ENCODE measurements at regions not wholly inside any gene's neighbourhood (a gene's known extent, or its start where the extent isn't known, plus 50 kb on each side); places are given as distances from the start of the nearest gene placed in this dataset.

DNA sequence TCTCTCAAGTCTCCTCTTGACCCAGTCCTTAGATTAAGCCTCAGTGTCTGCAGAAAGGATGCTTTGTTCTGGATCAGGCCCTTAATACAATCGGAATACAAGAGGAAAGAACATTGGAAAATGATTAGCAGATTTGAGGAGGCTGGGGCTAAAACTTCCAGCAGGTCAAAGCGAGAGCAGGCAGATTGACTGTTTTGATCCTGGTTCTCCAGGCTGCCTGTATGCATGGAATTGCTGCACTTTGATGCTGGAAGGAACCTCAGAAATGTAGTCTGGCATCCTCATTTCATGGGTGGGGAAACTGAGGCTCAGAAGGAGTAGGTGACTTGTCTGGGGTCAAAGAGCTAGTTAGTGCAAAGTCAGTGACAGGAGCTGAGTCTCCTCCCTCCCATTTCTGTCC, 202.8 kb downstream of the EMX2 start:
- no peak overlapping the region for H2AK5ac ChIP-seq (ENCODE audit: low read length, severe bottlenecking)
- H2BK15ac ChIP-seq (ENCODE audit: low read depth, poor library complexity, severe bottlenecking), result no peak overlapping the region
- no peak overlapping the region for H2BK5ac ChIP-seq (ENCODE audit: low read depth, low read length, poor library complexity, severe bottlenecking)
- no peak for DNase-seq
- H3K4me1 ChIP-seq (ENCODE audit: control insufficient read depth, insufficient read depth, low read depth, low read length), result no peaks in the 10 kb centered on the region
- no peak overlapping the region for H3K14ac ChIP-seq (ENCODE audit: low read length in 2 of 2)
- peaks cover 4% of the 10 kb centered on the region for H3K9me3 ChIP-seq (ENCODE audit: control insufficient read depth, low read length)
- 76% methylated on average over 2 of the region's 2 CpGs for WGBS
- no peak overlapping the region for H3K4me2 ChIP-seq (ENCODE audit: low read length, poor library complexity, severe bottlenecking)
- H3K9ac ChIP-seq (ENCODE audit: low read length), result no peak overlapping the region
- H2BK120ac ChIP-seq (ENCODE audit: low read depth, low read length), result no peak overlapping the region
- no peaks in the 10 kb centered on the region for H3K79me1 ChIP-seq (replicated peaks; ENCODE audit: low read length, poor library complexity, severe bottlenecking)
- H3K18ac ChIP-seq (ENCODE audit: low read depth in 1 of 2, low read length in 2 of 2), result no peak overlapping the region
- H3K36me3 ChIP-seq (ENCODE audit: control insufficient read depth in 1 of 2, insufficient read depth in 2 of 2, low read depth in 1 of 2, low read length in 2 of 2), result no peaks in the 10 kb centered on the region
- no peak overlapping the region for H4K8ac ChIP-seq (ENCODE audit: low read length)
- no peak overlapping the region for H3K23ac ChIP-seq (ENCODE audit: low read length in 2 of 2)
- no peak overlapping the region for H3K4ac ChIP-seq (ENCODE audit: low read depth in 1 of 2, low read length in 2 of 2)
- no peak overlapping the region for H3K4me3 ChIP-seq (ENCODE audit: insufficient read depth in 1 of 2, low read depth in 1 of 2, low read length in 2 of 2)
- H3K27me3 ChIP-seq (ENCODE audit: control insufficient read depth in 1 of 2, insufficient read depth in 1 of 2, low read length in 2 of 2), result peaks cover 0 to 36% of the 10 kb centered on the region in 2 experiments
- H2AFZ ChIP-seq (ENCODE audit: low read depth, low read length), result no peak overlapping the region
- H4K91ac ChIP-seq (ENCODE audit: low read length), result no peak overlapping the region
- H3K27ac ChIP-seq (ENCODE audit: low read length, poor library complexity, severe bottlenecking), result no peak overlapping the region
- no peak overlapping the region for H2BK12ac ChIP-seq (ENCODE audit: low read length in 2 of 2)

DNA sequence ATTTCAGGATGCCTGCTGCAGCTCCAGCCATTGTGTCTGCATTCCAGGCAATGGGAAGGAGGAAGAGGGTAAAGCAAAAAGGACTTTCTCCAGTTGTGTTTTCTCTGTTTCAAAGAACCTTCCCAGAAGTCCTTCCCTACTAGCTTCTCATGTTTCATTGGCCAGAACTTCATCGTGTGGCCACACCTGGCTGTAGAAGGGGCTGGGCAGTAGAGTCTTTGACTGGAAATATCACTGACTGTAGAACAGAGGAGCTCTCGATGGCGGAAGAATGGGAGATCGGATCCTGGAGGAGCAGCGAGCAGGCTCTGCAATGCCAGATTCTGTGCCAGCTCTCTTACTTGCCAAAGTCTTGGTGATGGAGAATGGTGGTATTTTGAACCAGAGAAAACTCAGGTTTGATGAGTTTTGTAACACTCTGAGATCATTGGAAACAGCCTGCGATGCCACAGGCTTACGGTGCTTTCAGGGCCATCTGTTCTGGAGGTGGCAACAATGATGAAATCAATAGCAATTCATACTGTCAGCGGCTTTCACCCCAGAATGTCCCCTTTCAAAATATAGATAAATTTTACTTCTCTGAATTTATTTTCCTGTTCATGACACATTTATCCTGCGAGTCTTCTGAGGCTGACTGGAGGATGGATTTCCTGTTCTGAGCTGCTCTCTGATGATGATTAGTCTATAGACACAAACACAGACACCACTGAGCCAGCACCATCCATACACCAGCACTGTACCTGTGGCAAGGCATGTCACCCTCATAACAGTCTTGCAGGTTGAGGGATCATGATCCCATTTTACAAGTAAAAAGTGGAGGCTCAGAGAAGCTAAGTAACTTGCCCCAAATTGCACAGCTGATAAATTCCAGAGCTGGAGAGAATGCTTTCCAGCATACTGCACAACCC, 204.2 kb downstream of the EMX2 start:
- DNase-seq, result no peak
- Histone ChIP-seq H3K27ac (ENCODE audit: low read length, poor library complexity, severe bottlenecking) (no peak overlapping the region), H2BK5ac (ENCODE audit: low read depth, low read length, poor library complexity, severe bottlenecking) (no peak overlapping the region), H3K4me1 (ENCODE audit: control insufficient read depth, insufficient read depth, low read depth, low read length) (no peaks in the 10 kb centered on the region), H2BK12ac (ENCODE audit: low read length in 2 of 2) (no peak overlapping the region), H2BK120ac (ENCODE audit: low read depth, low read length) (no peak overlapping the region), H2BK15ac (ENCODE audit: low read depth, poor library complexity, severe bottlenecking) (no peak overlapping the region), H3K4me3 (ENCODE audit: insufficient read depth in 1 of 2, low read depth in 1 of 2, low read length in 2 of 2) (no peak overlapping the region), H2AFZ (ENCODE audit: low read depth, low read length) (no peak overlapping the region), H3K9ac (ENCODE audit: low read length) (no peak overlapping the region), H3K14ac (ENCODE audit: low read length in 2 of 2) (no peak overlapping the region), H3K23ac (ENCODE audit: low read length in 2 of 2) (no peak overlapping the region), H2AK5ac (ENCODE audit: low read length, severe bottlenecking) (no peak overlapping the region), H3K79me1 (replicated peaks; ENCODE audit: low read length, poor library complexity, severe bottlenecking) (no peaks in the 10 kb centered on the region), H4K91ac (ENCODE audit: low read length) (no peak overlapping the region), H3K36me3 (ENCODE audit: control insufficient read depth in 1 of 2, insufficient read depth in 2 of 2, low read depth in 1 of 2, low read length in 2 of 2) (no peaks in the 10 kb centered on the region), H3K4ac (ENCODE audit: low read depth in 1 of 2, low read length in 2 of 2) (no peak overlapping the region), H3K9me3 (ENCODE audit: control insufficient read depth, low read length) (peaks cover 4% of the 10 kb centered on the region), H4K8ac (ENCODE audit: low read length) (no peak overlapping the region), H3K4me2 (ENCODE audit: low read length, poor library complexity, severe bottlenecking) (no peak overlapping the region), H3K18ac (ENCODE audit: low read depth in 1 of 2, low read length in 2 of 2) (no peak overlapping the region), H3K27me3 (ENCODE audit: control insufficient read depth in 1 of 2, insufficient read depth in 1 of 2, low read length in 2 of 2) (peaks cover 0 to 36% of the 10 kb centered on the region in 2 experiments)
- 90% methylated on average over 8 of the region's 9 CpGs for WGBS

DNA sequence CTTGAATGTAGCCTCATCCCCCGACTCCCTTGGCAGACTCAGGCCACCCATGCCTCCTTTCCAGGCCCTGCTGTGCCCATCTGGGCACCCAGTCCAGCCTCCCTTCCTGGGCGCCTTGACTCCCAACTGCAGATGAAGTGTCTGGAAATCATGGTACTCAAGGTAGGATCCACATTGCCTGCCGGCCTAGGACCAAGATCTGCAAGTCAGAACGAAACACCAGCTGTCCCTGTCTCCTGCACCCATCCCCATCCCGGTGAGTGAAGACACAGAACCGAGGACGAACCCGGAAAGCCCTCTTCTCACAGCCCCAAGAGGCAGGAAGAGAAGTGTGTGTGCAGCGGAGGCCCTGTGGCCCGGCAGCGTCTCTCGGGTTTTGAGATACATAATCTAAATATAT, 205.1 kb downstream of the EMX2 start:
- peaks cover 0 to 32% of the 10 kb centered on the region in 2 experiments for H3K27me3 ChIP-seq (ENCODE audit: control insufficient read depth in 1 of 2, insufficient read depth in 1 of 2, low read length in 2 of 2)
- DNase-seq, result no peak

DNA sequence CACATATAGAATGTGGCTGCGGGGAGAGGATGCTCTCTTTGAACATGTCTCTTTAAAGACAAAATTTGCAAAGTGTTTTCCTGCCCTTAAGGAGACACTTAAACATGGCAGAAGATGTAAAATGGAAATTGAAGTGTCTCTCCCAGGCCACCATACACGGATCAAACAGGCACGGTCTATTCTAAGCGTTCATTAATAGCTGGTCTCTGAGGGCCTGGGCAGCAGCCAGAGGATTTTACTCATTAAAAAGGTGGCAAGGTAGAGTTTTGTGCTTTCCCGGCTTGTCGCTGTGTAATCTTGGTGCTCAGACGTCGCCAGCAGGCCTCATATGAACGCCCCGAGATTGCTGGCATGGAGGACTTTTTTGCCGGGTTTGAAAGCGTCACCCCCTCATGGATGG, 205.5 kb downstream of the EMX2 start:
- no peak overlapping the region for H2BK5ac ChIP-seq (ENCODE audit: low read depth, low read length, poor library complexity, severe bottlenecking)
- no peak for DNase-seq

More for the DNA sequence above, 205.1 kb downstream of the EMX2 start:
- Histone ChIP-seq H2BK12ac (ENCODE audit: low read length in 2 of 2) (no peak overlapping the region), H3K36me3 (ENCODE audit: control insufficient read depth in 1 of 2, insufficient read depth in 2 of 2, low read depth in 1 of 2, low read length in 2 of 2) (no peaks in the 10 kb centered on the region), H3K14ac (ENCODE audit: low read length in 2 of 2) (no peak overlapping the region), H3K79me1 (replicated peaks; ENCODE audit: low read length, poor library complexity, severe bottlenecking) (no peaks in the 10 kb centered on the region), H3K4ac (ENCODE audit: low read depth in 1 of 2, low read length in 2 of 2) (no peak overlapping the region), H3K18ac (ENCODE audit: low read depth in 1 of 2, low read length in 2 of 2) (no peak overlapping the region), H2AK5ac (ENCODE audit: low read length, severe bottlenecking) (no peak overlapping the region), H4K91ac (ENCODE audit: low read length) (no peak overlapping the region), H2BK120ac (ENCODE audit: low read depth, low read length) (no peak overlapping the region), H3K9ac (ENCODE audit: low read length) (no peak overlapping the region), H2BK15ac (ENCODE audit: low read depth, poor library complexity, severe bottlenecking) (no peak overlapping the region), H3K23ac (ENCODE audit: low read length in 2 of 2) (no peak overlapping the region), H3K4me1 (ENCODE audit: control insufficient read depth, insufficient read depth, low read depth, low read length) (no peaks in the 10 kb centered on the region), H3K27ac (ENCODE audit: low read length, poor library complexity, severe bottlenecking) (no peak overlapping the region), H4K8ac (ENCODE audit: low read length) (no peak overlapping the region), H2AFZ (ENCODE audit: low read depth, low read length) (no peak overlapping the region), H3K4me2 (ENCODE audit: low read length, poor library complexity, severe bottlenecking) (no peak overlapping the region), H3K9me3 (ENCODE audit: control insufficient read depth, low read length) (peaks cover 4% of the 10 kb centered on the region), H3K4me3 (ENCODE audit: insufficient read depth in 1 of 2, low read depth in 1 of 2, low read length in 2 of 2) (no peak overlapping the region), H2BK5ac (ENCODE audit: low read depth, low read length, poor library complexity, severe bottlenecking) (no peak overlapping the region)
- WGBS, result 67% methylated on average over 6 of the region's 12 CpGs

More for the DNA sequence above, 205.5 kb downstream of the EMX2 start:
- H3K14ac ChIP-seq (ENCODE audit: low read length in 2 of 2), result no peak overlapping the region
- H2AK5ac ChIP-seq (ENCODE audit: low read length, severe bottlenecking), result no peak overlapping the region
- peaks cover 0 to 32% of the 10 kb centered on the region in 2 experiments for H3K27me3 ChIP-seq (ENCODE audit: control insufficient read depth in 1 of 2, insufficient read depth in 1 of 2, low read length in 2 of 2)
- H2BK12ac ChIP-seq (ENCODE audit: low read length in 2 of 2), result no peak overlapping the region
- H3K23ac ChIP-seq (ENCODE audit: low read length in 2 of 2), result no peak overlapping the region
- H3K9ac ChIP-seq (ENCODE audit: low read length), result no peak overlapping the region
- H2BK120ac ChIP-seq (ENCODE audit: low read depth, low read length), result no peak overlapping the region
- H3K36me3 ChIP-seq (ENCODE audit: control insufficient read depth in 1 of 2, insufficient read depth in 2 of 2, low read depth in 1 of 2, low read length in 2 of 2), result no peaks in the 10 kb centered on the region
- no peaks in the 10 kb centered on the region for H3K4me1 ChIP-seq (ENCODE audit: control insufficient read depth, insufficient read depth, low read depth, low read length)
- WGBS, result 89% methylated on average over 11 of the region's 12 CpGs
- H3K9me3 ChIP-seq (ENCODE audit: control insufficient read depth, low read length), result peaks cover 4% of the 10 kb centered on the region
- H3K79me1 ChIP-seq (replicated peaks; ENCODE audit: low read length, poor library complexity, severe bottlenecking), result no peaks in the 10 kb centered on the region
- no peak overlapping the region for H3K18ac ChIP-seq (ENCODE audit: low read depth in 1 of 2, low read length in 2 of 2)
- no peak overlapping the region for H3K4me3 ChIP-seq (ENCODE audit: insufficient read depth in 1 of 2, low read depth in 1 of 2, low read length in 2 of 2)
- no peak overlapping the region for H3K4me2 ChIP-seq (ENCODE audit: low read length, poor library complexity, severe bottlenecking)
- no peak overlapping the region for H4K91ac ChIP-seq (ENCODE audit: low read length)
- no peak overlapping the region for H3K4ac ChIP-seq (ENCODE audit: low read depth in 1 of 2, low read length in 2 of 2)
- H2AFZ ChIP-seq (ENCODE audit: low read depth, low read length), result no peak overlapping the region
- H3K27ac ChIP-seq (ENCODE audit: low read length, poor library complexity, severe bottlenecking), result no peak overlapping the region
- H2BK15ac ChIP-seq (ENCODE audit: low read depth, poor library complexity, severe bottlenecking), result no peak overlapping the region
- H4K8ac ChIP-seq (ENCODE audit: low read length), result no peak overlapping the region
